GM12864 (cell line): ENCODE measurements at regions not wholly inside any gene's neighbourhood (a gene's known extent, or its start where the extent isn't known, plus 50 kb on each side); places are given as distances from the start of the nearest gene placed in this dataset.

Experiments
- DNase-seq: peaks from one replicate; pipeline ENCODE4 v3.0.0-alpha.2; 2011; ENCODE audit warnings: low read depth
- H3K4me3 ChIP-seq: 2 replicates; pipeline ENCODE4 v1.5.1; 2011; ENCODE audit warnings: mild to moderate bottlenecking, low read depth, low read length, control low read depth
- TF ChIP-seq, protein P1 (sequence below): IDR thresholded peaks from 2 replicates; pipeline ENCODE4 v1.5.1; 2011; ENCODE audit warnings: low read depth, mild to moderate bottlenecking, moderate library complexity, low read length, control low read depth, inconsistent platforms; ENCODE audit errors: missing control alignments

DNA sequence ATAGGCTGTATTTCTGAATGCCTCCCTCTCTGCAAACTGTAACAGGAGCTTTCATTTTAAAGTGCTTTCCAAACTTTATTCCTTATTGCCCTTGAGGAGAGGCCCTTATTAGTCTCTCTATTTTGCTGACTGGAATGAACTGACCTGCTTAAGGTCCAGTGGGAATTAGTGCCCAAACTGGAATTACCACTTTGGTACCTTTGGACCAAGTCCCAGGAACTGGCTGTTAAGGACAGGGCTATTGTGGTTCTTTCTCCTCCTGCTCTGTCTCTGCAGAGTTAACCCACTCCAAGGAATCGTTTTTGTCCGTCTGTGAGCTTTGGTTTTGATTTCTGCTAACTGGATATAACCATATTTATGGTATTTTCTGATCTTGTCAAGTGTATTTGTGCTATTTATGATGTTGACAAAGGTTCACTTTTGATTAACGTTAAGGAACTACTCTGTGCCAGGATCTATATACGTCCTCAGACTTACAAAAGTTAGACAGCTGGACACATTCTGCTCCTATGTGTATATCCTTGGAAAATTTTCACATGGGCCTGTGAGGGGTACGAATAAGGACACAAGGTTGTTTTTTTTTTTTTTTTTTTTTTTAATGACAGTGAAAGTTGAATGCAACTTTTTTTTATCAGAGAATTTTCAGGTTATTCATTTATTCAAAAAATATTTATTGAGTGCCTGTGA, 189.1 kb upstream of the ANKRD55 start:
- DNase-seq = no peak
- TF ChIP-seq, protein P1, sequence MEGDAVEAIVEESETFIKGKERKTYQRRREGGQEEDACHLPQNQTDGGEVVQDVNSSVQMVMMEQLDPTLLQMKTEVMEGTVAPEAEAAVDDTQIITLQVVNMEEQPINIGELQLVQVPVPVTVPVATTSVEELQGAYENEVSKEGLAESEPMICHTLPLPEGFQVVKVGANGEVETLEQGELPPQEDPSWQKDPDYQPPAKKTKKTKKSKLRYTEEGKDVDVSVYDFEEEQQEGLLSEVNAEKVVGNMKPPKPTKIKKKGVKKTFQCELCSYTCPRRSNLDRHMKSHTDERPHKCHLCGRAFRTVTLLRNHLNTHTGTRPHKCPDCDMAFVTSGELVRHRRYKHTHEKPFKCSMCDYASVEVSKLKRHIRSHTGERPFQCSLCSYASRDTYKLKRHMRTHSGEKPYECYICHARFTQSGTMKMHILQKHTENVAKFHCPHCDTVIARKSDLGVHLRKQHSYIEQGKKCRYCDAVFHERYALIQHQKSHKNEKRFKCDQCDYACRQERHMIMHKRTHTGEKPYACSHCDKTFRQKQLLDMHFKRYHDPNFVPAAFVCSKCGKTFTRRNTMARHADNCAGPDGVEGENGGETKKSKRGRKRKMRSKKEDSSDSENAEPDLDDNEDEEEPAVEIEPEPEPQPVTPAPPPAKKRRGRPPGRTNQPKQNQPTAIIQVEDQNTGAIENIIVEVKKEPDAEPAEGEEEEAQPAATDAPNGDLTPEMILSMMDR = no peak

DNA sequence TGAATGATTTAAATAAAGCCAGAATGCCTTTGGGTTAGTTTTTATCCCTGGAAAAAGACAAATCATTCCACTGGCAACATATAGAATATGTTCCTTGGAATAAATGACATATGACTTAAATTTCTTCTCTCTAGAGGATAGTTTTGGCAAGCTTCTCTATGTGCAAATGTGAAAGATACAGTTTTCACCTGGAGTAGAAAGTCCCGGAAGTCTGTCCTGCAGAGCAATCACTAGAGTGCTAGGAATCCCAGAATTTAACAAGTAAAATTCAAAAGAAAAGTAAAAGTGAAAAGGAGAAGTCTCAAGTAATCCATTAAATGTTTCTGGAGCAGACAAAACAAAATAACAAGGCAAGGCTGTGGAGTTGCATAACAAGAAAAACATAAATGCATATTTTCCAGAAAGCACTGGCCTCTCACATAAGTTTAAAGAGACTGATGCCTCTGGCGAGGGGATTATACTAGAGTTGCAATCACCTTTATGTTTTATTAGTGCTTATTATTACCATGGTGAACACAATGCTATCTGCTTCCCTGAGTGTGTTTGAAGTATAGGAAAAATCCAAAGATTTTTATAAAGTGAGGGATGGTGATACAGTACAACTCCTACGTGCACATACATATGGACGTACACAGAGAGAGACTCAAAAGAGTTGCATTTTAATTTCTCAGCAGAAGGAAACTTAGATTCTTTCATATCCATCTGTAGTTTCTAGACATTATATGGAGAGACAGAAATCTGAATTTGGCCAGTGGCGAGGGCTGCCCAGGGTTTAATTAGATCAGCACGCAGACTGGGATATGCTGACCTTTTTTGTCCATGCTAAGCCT, 188.3 kb upstream of the ANKRD55 start:
- no peak overlapping the region for H3K4me3 ChIP-seq
- DNase-seq = no peak
- TF ChIP-seq, protein P1 = no peak

More for the DNA sequence above, 189.1 kb upstream of the ANKRD55 start:
- H3K4me3 ChIP-seq = no peak overlapping the region

DNA sequence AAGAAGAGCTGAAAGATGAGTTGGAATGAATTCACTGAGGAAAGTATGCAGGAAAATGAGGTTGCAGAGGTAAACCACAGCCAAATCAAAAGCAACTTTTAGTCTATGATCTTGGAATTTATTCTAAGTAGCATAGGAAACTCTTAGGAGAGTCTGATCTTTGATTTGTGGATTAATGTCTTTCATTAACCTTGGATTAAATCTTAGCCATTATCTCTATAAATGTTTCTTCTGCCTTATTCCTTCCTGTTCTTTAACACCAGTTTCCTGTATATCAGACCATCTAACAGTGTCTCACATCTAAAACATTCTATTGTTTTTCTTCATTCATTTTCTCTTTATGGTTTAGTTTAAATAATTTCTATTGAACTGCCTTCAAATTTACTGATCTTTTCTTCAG, 187.2 kb upstream of the ANKRD55 start:
- TF ChIP-seq, protein P1 = no peak
- no peak for DNase-seq
- no peak overlapping the region for H3K4me3 ChIP-seq

DNA sequence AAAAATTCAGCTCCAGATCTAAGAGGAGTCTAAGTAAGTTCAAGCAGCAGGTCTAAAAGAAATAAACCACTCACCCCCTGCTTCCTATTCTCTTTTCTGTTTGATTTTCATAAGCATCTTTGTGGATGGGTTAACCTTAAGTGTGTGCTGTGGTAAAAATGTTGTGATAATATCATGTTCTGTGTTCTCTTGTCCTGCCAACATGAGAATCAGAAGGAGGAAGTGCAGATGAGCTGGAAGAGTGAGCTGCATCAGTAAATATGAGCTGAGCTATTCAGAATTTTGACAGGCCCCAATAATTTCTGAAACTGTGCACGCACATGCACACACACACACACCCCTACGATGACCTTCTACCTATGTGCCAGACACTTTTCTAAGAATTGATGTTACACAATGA, 186.5 kb upstream of the ANKRD55 start:
- H3K4me3 ChIP-seq = no peak overlapping the region
- TF ChIP-seq, protein P1 = no peak
- DNase-seq = no peak

DNA sequence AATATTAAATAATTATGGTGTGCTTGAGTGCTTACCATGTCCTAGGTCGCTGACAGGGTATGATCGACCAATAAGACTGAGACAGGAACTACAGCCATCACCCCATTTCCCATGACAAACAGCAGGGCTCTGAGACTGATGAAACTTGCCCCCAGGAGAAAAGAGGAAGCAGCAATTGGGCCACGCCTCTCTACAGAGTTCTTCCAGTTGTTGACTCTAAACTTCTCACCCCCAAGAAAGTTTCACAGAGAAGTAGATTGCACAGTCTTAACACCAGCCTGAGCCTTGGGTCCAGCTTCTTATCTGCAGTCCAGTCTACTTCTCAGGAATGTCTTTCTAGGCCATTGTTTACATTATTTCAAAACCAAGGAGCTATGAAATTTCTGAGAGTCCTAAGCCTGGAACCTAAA, 182.2 kb upstream of the ANKRD55 start:
- H3K4me3 ChIP-seq = peak overlapping the region; percentile 41; the same call in 1 of the 2 replicates
- DNase-seq = peak; percentile 94
- TF ChIP-seq, protein P1 = no peak

DNA sequence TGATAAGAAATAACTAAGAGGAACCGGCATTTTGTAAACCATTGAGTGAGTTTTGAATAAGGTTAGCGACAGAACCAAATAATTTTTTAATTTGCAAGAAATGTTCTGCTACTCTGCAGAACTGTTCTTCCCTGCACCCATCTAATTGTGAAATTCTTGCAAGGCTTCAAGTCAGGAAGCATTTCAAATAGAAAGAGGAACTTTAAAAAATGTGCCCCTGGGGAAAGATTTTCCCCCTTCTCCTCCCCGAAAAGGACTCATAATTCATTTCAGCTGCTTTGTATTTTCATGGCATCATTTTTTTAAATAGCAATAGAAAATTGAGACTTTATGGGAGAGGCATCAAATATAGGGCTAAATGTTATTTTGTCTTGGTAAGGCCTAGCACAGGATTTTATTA, 180.9 kb upstream of the ANKRD55 start:
- DNase-seq = no peak
- H3K4me3 ChIP-seq = no peak overlapping the region
- TF ChIP-seq, protein P1 = no peak
